ENCODE measurements at regions not wholly inside any gene's neighbourhood (a gene's known extent, or its start where the extent isn't known, plus 50 kb on each side); places are given as distances from the start of the nearest gene placed in this dataset.
"Not testable (repeated sequence)": the region's sequence is repeated elsewhere in the genome, so short reads cannot be mapped to it uniquely, and the experiment has no call there.

DNA sequence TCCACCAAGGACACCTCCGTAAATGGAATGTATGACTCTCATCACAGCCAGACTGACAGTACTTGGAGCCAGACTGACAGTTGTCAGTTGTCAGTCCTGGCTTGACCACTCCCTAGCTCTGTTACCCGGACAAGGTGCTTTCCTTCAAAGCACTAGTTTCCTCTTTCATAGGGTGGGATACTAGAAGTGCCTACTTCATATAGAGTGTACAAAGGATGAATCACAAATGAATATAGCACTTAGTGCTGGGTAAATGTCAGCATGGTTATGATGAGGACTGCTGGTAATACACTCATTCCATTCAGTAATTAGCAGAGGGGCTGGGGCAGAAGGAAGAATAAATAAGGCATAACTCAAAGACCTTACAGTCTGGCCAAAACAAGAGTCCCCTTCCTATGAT is 91.4 kb downstream of the ARL4C start:
- no peak for DNase-seq

DNA sequence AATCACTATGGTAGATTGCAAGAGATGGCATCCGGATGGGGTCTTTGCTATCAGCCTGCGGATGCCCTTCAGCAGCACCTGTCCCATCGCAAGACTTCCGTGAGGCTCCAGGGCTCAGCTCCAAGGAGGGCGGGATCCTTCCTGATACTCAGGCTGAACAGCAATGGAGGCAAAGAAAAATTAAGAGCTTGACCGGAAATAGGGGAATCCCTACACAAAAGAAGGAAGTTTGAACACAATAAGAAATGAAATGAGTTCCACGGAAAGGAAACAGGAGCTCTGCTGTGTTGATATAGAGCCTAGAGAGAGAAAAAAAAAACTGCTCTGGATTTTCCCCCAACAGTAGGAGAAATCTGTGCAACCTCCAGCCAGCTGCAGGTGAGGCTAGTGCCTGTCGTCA is 91.9 kb downstream of the ARL4C start:
- no peak for DNase-seq

GRCh38 chr2:234403751-234404150 is 93.1 kb downstream of the ARL4C start:
- DNase-seq = no peak

- no peak for DNase-seq
Observed at GRCh38 chr2:234403074-234403473, 93.8 kb downstream of the ARL4C start.

GRCh38 chr2:234401426-234401825 is 95.5 kb downstream of the ARL4C start:
- DNase-seq = no peak

GRCh38 chr2:234399451-234400246 is 97.2 kb downstream of the ARL4C start:
- no peak for DNase-seq

DNA sequence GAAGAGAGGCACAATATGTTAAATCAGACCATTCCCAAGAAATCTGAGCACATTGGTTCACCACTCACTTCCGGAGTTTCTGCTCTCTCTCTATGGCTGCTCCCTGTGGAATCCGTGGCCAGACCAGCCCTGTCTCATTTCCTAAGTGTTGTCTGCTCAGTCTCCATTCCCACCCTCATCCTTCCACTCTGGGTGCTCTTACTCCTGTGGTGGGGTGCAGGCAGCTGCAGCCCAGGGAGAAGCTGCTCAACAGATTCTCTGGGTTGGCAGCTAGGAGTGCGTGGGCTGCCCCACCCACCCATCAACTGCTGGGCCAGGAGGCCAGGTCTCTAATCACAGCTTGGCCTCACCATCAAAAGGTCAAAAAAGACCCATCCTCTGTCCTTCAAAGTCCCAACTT is 98.3 kb downstream of the ARL4C start:
- no peak for DNase-seq

- DNase-seq = no peak
Observed at GRCh38 chr2:234395891-234396420, 100.9 kb downstream of the ARL4C start.

- DNase-seq = no peak
Observed at GRCh38 chr2:234394450-234394849, 102.4 kb downstream of the ARL4C start.

DNA sequence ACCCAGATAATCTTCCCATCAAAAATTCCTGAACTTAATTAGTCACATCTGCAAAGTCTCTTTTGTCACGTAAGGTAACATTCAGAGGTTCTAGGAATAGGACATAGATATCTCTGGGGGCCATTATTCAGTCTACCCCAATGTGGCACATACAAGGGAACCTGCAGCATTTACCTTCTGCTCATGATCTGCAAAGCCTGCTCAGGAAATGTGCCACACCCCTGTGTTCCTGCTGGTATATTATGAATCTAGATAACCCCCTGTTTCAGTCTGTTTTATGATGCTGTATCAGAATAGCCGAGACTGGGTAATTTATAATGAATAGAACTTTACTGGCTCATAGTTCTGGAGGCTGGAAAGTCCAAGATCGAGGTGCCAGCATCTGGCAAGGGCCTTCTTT is 103.5 kb downstream of the ARL4C start:
- DNase-seq = no peak

DNA sequence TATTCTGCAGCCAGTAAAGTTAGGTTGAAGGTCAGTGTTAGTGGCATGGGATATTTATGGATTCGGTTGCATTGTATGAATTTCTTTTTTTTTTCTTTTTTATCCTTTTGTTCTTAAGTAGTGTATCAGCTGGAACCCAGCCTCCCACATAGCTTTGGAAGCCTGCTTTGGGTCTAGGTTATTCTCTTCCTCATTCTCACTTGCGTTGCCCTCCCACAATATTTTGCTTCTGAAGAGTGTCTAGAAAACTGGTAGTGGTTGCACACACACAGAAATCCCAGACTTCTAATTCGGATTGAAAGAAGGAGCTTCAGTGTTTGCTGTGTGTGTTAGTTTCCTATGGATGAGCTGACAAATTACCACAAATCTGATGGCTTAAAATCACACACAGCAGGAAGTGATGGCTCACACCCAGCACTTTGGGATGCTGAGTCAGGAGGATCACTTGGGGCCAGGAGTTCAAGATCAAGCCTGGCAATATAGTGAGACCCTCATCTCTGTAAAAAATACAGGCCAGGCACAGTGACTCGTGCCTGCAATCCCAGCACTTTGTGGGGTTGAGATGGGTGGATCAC is 104.8 kb downstream of the ARL4C start:
- no peak for DNase-seq

- DNase-seq = no peak
Observed at GRCh38 chr2:234391625-234392024, 105.3 kb downstream of the ARL4C start.

DNA sequence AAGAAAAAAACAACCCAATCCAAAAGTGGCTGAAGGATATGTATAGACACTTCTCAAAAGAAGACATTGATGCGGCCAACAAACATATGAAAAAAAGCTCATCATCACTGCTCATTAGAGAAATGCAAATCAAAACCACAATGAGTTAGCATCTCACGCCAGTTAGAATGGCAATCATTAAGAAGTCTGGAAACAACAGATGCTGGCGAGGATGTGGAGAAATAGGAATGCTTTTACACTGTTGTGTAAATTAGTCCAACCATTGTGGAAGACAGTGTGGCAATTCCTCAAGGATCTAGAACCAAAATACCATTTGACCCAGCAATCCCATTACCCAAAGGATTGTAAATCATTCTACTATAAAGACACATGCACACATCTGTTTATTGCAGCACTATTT is 107.2 kb downstream of the ARL4C start:
- not testable (repeated sequence) for DNase-seq

DNA sequence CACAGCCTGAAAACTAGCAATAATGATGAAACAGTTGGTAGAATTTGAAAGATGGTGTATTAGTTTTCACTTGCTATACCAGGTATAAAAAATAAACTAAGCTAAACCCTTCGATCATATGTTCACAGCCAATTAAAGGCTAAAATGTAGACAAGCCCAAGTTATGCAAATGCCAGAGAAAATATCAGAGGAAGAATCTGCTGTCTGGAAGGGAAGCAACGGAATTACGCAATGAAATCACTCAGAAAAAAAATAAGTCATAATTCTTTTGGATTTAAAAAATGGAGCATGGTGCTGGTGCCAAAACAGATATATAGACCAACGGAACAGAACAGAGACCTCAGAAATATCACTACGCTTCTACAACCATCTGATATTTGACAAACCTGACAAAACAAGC is 108.3 kb downstream of the ARL4C start:
- no peak for DNase-seq

- DNase-seq = no peak
Observed at GRCh38 chr2:234386971-234387370, 109.9 kb downstream of the ARL4C start.

- no peak for DNase-seq
Observed at GRCh38 chr2:234382131-234382530, 114.8 kb downstream of the ARL4C start.

DNA sequence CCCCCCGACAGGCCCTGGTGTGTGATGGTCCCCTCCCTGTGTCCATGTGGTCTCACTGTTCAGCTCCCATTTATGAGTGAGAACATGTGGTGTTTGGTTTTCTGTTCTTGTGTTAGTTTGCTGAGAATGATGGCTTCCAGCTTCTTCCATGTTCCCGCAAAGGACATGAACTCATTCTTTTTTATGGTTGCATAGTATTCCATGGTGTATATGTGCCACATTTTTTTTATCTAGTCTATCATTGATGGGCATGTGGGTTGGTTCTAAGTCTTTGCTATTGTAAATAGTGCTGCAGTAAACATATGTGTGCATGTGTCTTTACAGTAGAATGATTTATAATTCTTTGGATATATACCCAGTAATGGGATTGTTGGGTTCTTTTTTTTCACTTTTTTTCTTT is 117.9 kb downstream of the ARL4C start:
- DNase-seq = not testable (repeated sequence)

- DNase-seq = no peak
Observed at GRCh38 chr2:234378440-234378839, 118.4 kb downstream of the ARL4C start.

GRCh38 chr2:234377761-234378391 is 119.0 kb downstream of the ARL4C start:
- no peak for DNase-seq

DNA sequence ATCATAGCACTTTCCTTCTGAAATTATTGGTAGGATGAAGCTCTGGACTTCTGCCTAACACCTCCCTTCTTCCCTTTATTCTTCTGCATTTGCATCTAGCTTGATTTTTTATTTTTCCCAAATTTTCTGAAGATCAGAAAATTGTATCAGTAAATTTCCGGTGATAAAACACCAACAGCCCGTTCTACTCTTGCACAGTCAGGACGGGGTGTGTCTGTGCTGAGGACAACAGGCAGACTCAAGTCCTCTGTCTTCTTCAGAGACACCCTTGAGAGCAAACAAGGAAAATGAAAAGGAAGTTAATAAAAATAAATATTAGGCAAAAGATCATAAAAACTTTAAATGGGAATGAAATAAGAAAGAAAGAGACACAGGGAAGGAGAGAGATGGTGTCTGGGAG is 120.7 kb downstream of the ARL4C start:
- no peak for DNase-seq

GRCh38 chr2:234375176-234375880 is 121.6 kb downstream of the ARL4C start:
- no peak for DNase-seq

DNA sequence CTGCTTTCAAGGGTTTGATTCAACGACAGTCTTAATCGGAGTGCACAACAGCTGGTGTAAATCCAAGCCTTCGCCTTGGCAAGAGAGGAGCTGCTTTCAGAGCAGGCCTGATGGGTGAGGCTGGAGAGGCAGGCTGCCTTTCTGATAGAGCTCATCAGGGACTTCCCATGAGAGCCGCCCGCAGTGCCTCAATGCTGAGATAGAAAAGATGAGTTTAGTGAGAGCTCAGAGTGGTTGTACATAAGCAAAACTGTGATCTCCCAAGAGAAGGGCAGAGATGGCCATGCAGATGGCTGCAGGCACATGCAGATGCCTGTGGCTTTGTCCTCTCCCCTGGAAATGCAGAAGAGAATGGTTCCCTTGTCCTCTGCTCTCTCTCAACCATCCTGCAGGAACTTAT is 122.1 kb downstream of the ARL4C start:
- DNase-seq = no peak

DNA sequence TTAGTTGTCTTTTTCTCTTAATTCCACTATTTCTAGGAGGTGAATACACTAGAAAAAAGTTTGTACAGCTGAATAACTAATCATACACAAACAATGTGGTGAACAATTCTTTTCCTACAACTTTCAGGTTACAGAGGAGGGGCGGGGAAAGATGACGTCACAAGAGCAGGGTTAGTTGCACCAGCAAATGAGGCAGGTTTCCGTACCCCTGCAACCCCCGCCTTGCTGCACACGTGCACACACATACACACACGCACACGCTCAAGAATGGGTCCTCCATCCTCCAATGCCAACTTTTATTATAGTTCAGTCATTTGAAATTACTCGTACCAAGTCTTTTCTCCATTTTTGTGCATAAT is 122.8 kb downstream of the ARL4C start:
- no peak for DNase-seq
